MCF 10A (cell line): ENCODE measurements at regions not wholly inside any gene's neighbourhood (a gene's known extent, or its start where the extent isn't known, plus 50 kb on each side); places are given as distances from the start of the nearest gene placed in this dataset.

ENCODE experiments used
- BruUV-seq: library from RNA; stranded (reverse); fragments of 400-500 nt; replicated peaks from 2 replicates; lab custom pipeline; 2021; lab: Mats Ljungman, UMichigan
- CTCF ChIA-PET: fragments of 300-600 bp; sonication (Branson Sonifier 250); formaldehyde crosslinking; extraction: SDS; loops from one replicate; lab custom pipeline; 2021; ENCODE audit warnings: antibody characterized with exemption, inconsistent platforms; lab: Yijun Ruan, JAX
- POLR2A ChIA-PET: fragments of 300-600, 350-650 bp; sonication (Branson Sonifier 250); formaldehyde crosslinking; extraction: SDS; loops from one replicate; lab custom pipeline; 2020; ENCODE audit warnings: antibody characterized with exemption, inconsistent platforms; lab: Yijun Ruan, JAX
- DNase-seq: peaks from one replicate; pipeline ENCODE4 v3.0.0-alpha.2; 2018; ENCODE audit not compliant: unreplicated experiment
- H3K27ac Mint-ChIP-seq: one replicate; pipeline ENCODE4 v1.8.0; 2022; ENCODE audit warnings: mild to moderate bottlenecking, low read depth, mixed read lengths; ENCODE audit not compliant: unreplicated experiment
- H3K27me3 Mint-ChIP-seq: one replicate; pipeline ENCODE4 v1.8.0; 2022; ENCODE audit warnings: mixed read lengths; ENCODE audit not compliant: insufficient read depth, unreplicated experiment
- H3K36me3 Mint-ChIP-seq: one replicate; pipeline ENCODE4 v1.8.0; 2022; ENCODE audit warnings: mild to moderate bottlenecking, moderate library complexity, mixed read lengths; ENCODE audit not compliant: insufficient read depth, unreplicated experiment
- H3K4me1 Mint-ChIP-seq: one replicate; pipeline ENCODE4 v1.8.0; 2022; ENCODE audit warnings: mixed read lengths; ENCODE audit not compliant: insufficient read depth, unreplicated experiment
- H3K4me3 Mint-ChIP-seq: one replicate; pipeline ENCODE4 v1.8.0; 2022; ENCODE audit warnings: mild to moderate bottlenecking, moderate library complexity, mixed read lengths; ENCODE audit not compliant: unreplicated experiment
- H3K9me3 Mint-ChIP-seq: one replicate; pipeline ENCODE4 v1.8.0; 2022; ENCODE audit warnings: mixed read lengths; ENCODE audit not compliant: unreplicated experiment
- intact Hi-C: fragments of 100-400 bp; cut with micrococcal nuclease; formaldehyde crosslinking; loops from 2 replicates; pipeline ENCODE4 v1.14.1; 2022
- TF ChIP-seq, protein P1 (sequence below): fragments of 200-600 bp; IDR thresholded peaks from one replicate; pipeline ENCODE4 v1.8.0; 2022; ENCODE audit warnings: antibody characterized with exemption, mild to moderate bottlenecking; ENCODE audit not compliant: unreplicated experiment

DNA sequence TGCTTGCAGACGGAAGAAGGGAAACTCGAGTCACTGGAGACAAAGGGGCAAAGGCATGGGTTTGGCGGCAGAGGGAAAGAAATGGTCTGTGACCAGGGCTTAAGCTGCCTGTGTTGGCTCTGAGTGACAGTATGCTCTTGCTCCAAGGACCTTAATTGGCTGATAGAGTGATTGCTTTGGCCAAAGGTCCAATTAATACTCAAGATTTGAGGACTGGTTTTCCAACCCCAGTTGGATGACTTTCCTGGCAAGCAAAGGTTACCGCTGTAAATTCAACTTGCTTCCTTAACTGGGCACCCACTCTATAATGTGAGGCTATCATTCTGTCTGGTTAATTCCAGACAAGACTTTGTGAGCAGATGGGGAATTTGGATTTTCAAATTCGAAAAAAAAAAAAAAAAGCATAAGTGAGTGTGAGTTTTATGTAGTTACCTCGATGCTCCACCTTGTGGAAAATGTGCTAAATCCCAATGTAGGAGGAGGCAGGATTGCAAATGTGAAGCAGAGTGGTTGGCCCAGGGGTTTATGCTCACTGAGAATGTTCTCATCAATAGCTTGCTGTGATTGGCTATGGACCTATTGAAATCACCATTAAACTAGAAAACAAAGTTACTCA lies 150.7 kb upstream of the GMDS start:
- Mint-ChIP-seq H3K27ac (no peak overlapping the region), H3K4me1 (peaks cover 8% of the 10 kb centered on the region), H3K4me3 (no peak overlapping the region), H3K36me3 (no peaks in the 10 kb centered on the region), H3K27me3 (no peaks in the 10 kb centered on the region), H3K9me3 (no peaks in the 10 kb centered on the region)
- TF ChIP-seq, protein P1, sequence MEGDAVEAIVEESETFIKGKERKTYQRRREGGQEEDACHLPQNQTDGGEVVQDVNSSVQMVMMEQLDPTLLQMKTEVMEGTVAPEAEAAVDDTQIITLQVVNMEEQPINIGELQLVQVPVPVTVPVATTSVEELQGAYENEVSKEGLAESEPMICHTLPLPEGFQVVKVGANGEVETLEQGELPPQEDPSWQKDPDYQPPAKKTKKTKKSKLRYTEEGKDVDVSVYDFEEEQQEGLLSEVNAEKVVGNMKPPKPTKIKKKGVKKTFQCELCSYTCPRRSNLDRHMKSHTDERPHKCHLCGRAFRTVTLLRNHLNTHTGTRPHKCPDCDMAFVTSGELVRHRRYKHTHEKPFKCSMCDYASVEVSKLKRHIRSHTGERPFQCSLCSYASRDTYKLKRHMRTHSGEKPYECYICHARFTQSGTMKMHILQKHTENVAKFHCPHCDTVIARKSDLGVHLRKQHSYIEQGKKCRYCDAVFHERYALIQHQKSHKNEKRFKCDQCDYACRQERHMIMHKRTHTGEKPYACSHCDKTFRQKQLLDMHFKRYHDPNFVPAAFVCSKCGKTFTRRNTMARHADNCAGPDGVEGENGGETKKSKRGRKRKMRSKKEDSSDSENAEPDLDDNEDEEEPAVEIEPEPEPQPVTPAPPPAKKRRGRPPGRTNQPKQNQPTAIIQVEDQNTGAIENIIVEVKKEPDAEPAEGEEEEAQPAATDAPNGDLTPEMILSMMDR = no peak
- no peak for DNase-seq
- intact Hi-C loops = no loop called here
- ChIA-PET CTCF (interaction anchor here (0.6 to 1.0 kb wide), 2 partner anchors 42 to 243 kb away, joined by 3 read pairs; no protein-coding TSS in a partner anchor), POLR2A (interaction anchor here (1.2 kb wide), 1 partner anchor 20 kb away, joined by 5 read pairs; no protein-coding TSS in a partner anchor)
- BruUV-seq = no TSS peak

DNA sequence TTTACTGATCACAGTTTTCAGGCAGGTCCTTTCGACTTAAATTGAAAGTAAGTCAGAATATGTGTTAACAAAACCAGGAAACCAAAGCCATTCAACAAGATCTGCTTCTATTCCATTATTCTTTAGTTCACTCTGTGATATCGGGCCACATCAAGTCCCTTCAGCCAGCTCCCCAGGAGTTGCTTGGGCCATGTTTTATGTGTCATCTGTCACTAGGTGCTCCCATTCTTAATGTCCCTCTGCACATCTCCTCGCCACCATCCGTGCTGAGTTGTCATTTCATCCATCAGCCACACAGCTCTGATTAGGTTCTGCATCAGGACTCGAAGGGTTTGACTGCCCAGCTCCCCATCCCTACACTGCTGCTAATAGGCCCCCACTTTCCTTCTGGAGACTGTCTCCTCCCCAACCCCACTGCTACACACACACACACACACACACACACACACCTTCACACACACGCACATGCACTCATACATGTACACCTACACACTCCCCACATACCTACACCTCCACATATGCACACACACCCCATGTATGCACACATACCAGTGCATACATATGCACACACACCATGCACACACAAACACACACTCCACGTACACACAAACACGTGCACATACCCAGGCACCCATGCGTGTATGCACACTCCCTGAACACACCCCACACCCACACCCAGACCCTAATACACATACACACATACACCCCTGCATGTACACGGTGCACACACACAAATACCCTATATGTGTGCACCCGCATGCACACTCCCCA lies 143.3 kb upstream of the GMDS start:
- no peak for DNase-seq
- CTCF ChIA-PET = interaction anchor here (0.6 kb wide), 1 partner anchor 1709 kb away, joined by 3 read pairs; no protein-coding TSS in a partner anchor
- intact Hi-C loops = no loop called here
- no peak overlapping the region for H3K4me3 Mint-ChIP-seq
- no peaks in the 10 kb centered on the region for H3K4me1 Mint-ChIP-seq
- no peaks in the 10 kb centered on the region for H3K36me3 Mint-ChIP-seq
- POLR2A ChIA-PET = no interaction called here
- TF ChIP-seq, protein P1 = no peak
- H3K27ac Mint-ChIP-seq = no peak overlapping the region
- H3K27me3 Mint-ChIP-seq = no peaks in the 10 kb centered on the region
- no TSS peak for BruUV-seq
- peaks cover 11% of the 10 kb centered on the region for H3K9me3 Mint-ChIP-seq

DNA sequence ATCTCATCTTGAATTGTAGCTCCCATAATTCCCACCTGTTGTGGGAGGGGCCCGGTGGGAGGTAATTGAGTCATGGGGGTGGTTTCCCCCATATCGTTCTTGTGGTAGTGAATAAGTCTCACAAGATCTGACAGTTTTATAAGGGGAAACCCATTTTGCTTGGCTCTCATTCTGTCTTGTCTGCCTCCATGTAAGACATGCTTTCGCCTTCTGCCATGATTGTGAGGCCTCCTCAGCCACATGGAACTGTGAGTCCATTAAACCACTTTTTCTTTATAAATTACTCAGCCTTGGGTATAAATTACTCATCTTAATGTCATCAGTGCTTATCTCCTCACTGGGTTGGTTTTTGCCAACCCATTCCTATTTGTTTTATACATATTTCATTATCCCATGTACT lies 142.0 kb upstream of the GMDS start:
- peaks cover 11% of the 10 kb centered on the region for H3K9me3 Mint-ChIP-seq
- TF ChIP-seq, protein P1 = no peak
- H3K27ac Mint-ChIP-seq = peak overlapping the region; percentile 25
- H3K4me3 Mint-ChIP-seq = no peak overlapping the region
- H3K36me3 Mint-ChIP-seq = no peaks in the 10 kb centered on the region
- POLR2A ChIA-PET = no interaction called here
- no peaks in the 10 kb centered on the region for H3K27me3 Mint-ChIP-seq
- DNase-seq = no peak
- CTCF ChIA-PET = no interaction called here
- no TSS peak for BruUV-seq
- H3K4me1 Mint-ChIP-seq = no peaks in the 10 kb centered on the region
- intact Hi-C loops = no loop called here

DNA sequence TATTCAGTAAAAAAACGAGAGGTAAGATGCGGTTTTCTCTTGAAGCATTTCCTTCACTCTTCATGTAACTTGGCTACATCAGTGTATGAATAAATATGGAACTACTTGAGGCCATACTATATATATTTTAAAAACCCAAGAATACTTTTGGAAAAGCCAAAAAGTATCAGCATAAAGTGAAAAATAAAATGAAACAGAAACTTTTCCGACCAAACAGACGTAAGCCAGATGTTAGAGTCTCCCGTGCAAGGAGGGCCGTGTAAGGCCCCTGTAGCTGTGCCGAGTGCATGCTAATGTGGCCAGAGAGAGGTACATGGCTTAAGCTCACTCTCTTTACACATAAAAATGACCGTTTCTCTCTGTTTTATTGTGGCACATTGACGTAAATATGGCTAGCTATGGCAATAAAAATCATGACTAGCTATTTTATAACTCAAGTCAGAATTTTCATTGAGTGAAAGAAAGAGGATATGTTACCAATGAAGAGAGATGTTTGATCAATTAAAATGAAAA lies 140.1 kb upstream of the GMDS start:
- BruUV-seq = no TSS peak
- H3K9me3 Mint-ChIP-seq = peaks cover 11% of the 10 kb centered on the region
- no peak overlapping the region for H3K27ac Mint-ChIP-seq
- intact Hi-C loops = no loop called here
- no peak overlapping the region for H3K4me3 Mint-ChIP-seq
- TF ChIP-seq, protein P1 = no peak
- ChIA-PET CTCF (no interaction called here), POLR2A (interaction anchor here (1.4 kb wide), 1 partner anchor 12 kb away, joined by 3 read pairs; no protein-coding TSS in a partner anchor)
- DNase-seq = no peak
- H3K36me3 Mint-ChIP-seq = no peaks in the 10 kb centered on the region
- no peaks in the 10 kb centered on the region for H3K4me1 Mint-ChIP-seq
- H3K27me3 Mint-ChIP-seq = no peaks in the 10 kb centered on the region
